Panc1 (cell line): ENCODE measurements at regions not wholly inside any gene's neighbourhood (a gene's known extent, or its start where the extent isn't known, plus 50 kb on each side); places are given as distances from the start of the nearest gene placed in this dataset.
"Not testable (repeated sequence)": the region's sequence is repeated elsewhere in the genome, so short reads cannot be mapped to it uniquely, and the experiment has no call there.

Experiments used
- ATAC-seq: fragments of 200-7000 bp; cut with Tn5 transposase; 2 replicates; pipeline ENCODE4 v1.9.1; 2020; ENCODE audit warnings: mild to moderate bottlenecking, moderate library complexity
- BruUV-seq: library from RNA; stranded (reverse); fragments of 400-500 nt; replicated peaks from 2 replicates; lab custom pipeline; 2021; lab: Mats Ljungman, UMichigan
- CTCF ChIA-PET: fragments of 300-600 bp; sonication (Branson Sonifier 250); formaldehyde crosslinking; loops from one replicate; lab custom pipeline; 2022; ENCODE audit warnings: antibody characterized with exemption; lab: Charles Lee
- POLR2A ChIA-PET: fragments of 300-600 bp; sonication (Branson Sonifier 250); formaldehyde crosslinking; loops from one replicate; lab custom pipeline; 2022; ENCODE audit warnings: antibody characterized with exemption; lab: Charles Lee
- DNase-seq: peaks from one replicate; pipeline ENCODE4 v3.0.0-alpha.2; 2010; ENCODE audit warnings: low read depth, low spot score
- H3K27ac ChIP-seq: 2 replicates; pipeline ENCODE4 v1.5.1; 2011; ENCODE audit warnings: mild to moderate bottlenecking, low read length, inconsistent platforms
- H3K27me3 ChIP-seq: fragments of 200-500 bp; sonication (Bioruptor generic); 2 replicates; pipeline ENCODE4 v1.6.0; 2014; ENCODE audit warnings: low read length, inconsistent platforms; ENCODE audit not compliant: control insufficient read depth, insufficient read depth
- H3K36me3 ChIP-seq: fragments of 200-500 bp; sonication (Bioruptor generic); 2 replicates; pipeline ENCODE4 v1.5.1; 2014; ENCODE audit warnings: inconsistent platforms, mild to moderate bottlenecking, low read length, moderate library complexity; ENCODE audit not compliant: control insufficient read depth, insufficient read depth
- H3K4me1 ChIP-seq: 2 replicates; pipeline ENCODE4 v1.5.1; 2011; ENCODE audit warnings: inconsistent platforms, mild to moderate bottlenecking, low read length, moderate library complexity; ENCODE audit not compliant: control insufficient read depth, insufficient read depth
- H3K4me3 ChIP-seq, 2 experiments: 2 replicates each; pipeline ENCODE4 v1.5.1; 2011 to 2012; ENCODE audit warnings: low read depth in 2 of 2, low read length in 2 of 2, mild to moderate bottlenecking in 2 of 2, inconsistent platforms in 1 of 2, moderate library complexity in 1 of 2
- H3K9me3 ChIP-seq: fragments of 200-500 bp; sonication (Bioruptor generic); 2 replicates; pipeline ENCODE4 v1.5.1; 2014; ENCODE audit warnings: low read depth, mild to moderate bottlenecking, inconsistent platforms, low read length, moderate library complexity; ENCODE audit not compliant: control insufficient read depth, insufficient read depth
- CTCF ChIP-seq: fragments of 450-650 bp; IDR thresholded peaks from 2 replicates; pipeline ENCODE4 v1.5.1; 2017; ENCODE audit warnings: mild to moderate bottlenecking
- POLR2AphosphoS5 ChIP-seq: IDR thresholded peaks from 2 replicates; pipeline ENCODE4 v1.6.1; 2012; ENCODE audit warnings: mild to moderate bottlenecking, low read depth, low read length, moderate library complexity
- REST ChIP-seq, 2 experiments: IDR thresholded peaks; 2 replicates each; pipeline ENCODE4 v1.6.1; 2011 to 2012; ENCODE audit warnings: low read depth in 2 of 2, control low read depth in 1 of 2, low read length in 1 of 2, mild to moderate bottlenecking in 1 of 2, moderate library complexity in 1 of 2; ENCODE audit not compliant: insufficient read depth in 1 of 2
- SIN3A ChIP-seq: IDR thresholded peaks from 2 replicates; pipeline ENCODE4 v1.6.1; 2012; ENCODE audit warnings: low read depth, mild to moderate bottlenecking, low read length, moderate library complexity, borderline replicate concordance; ENCODE audit not compliant: insufficient read depth
- TCF7L2 ChIP-seq: IDR thresholded peaks from 2 replicates; pipeline ENCODE4 v1.6.1; 2011; ENCODE audit warnings: mild to moderate bottlenecking, low read depth, low read length, inconsistent platforms
- in situ Hi-C: cut with HindIII; loops from 2 replicates; pipeline ENCODE4 v1.10.0; 2016; ENCODE audit warnings: low sequenced_read_pairs, low pct_unique_long_range_greater_than_20kb
- intact Hi-C: fragments of 100-400 bp; cut with micrococcal nuclease; formaldehyde crosslinking; loops from one replicate; pipeline ENCODE4 v1.10.0; 2022; ENCODE audit not compliant: unreplicated experiment

DNA sequence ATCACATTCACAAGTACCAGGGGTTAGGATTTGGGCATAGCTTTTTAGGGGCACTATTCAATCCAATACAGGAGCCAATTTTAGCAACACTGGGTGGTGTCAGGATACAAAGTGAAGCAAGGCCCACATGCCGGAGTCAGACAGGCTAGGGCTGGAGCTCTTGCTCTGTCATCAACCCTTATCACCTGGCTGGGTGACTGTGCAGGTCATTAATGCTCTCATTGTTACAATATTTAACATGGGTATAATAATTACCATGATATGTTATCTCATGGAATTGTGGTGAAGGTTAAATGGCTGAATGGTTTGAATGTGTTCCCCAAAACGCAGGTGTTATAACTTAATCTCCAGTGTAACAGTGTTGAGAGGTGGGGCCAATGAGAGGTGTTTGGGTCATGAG is 143.3 kb upstream of the THY1 start:
- H3K4me3 ChIP-seq: no peak overlapping the region
- no peak overlapping the region for H3K27ac ChIP-seq
- no peaks in the 10 kb centered on the region for H3K36me3 ChIP-seq
- no peaks in the 10 kb centered on the region for H3K9me3 ChIP-seq
- no peaks in the 10 kb centered on the region for H3K4me1 ChIP-seq
- CTCF ChIA-PET: no interaction called here
- no TSS peak for BruUV-seq
- ATAC-seq (no peak), DNase-seq (no peak)
- 0 out of 2 replicates have a peak, but pooled peaks cover 3% of the 10 kb centered on the region for H3K27me3 ChIP-seq
- POLR2A ChIA-PET: no interaction called here
- in situ Hi-C loops: no loop called here
- intact Hi-C loops: no loop called here
- TF ChIP-seq CTCF (no peak), SIN3A (no peak)

DNA sequence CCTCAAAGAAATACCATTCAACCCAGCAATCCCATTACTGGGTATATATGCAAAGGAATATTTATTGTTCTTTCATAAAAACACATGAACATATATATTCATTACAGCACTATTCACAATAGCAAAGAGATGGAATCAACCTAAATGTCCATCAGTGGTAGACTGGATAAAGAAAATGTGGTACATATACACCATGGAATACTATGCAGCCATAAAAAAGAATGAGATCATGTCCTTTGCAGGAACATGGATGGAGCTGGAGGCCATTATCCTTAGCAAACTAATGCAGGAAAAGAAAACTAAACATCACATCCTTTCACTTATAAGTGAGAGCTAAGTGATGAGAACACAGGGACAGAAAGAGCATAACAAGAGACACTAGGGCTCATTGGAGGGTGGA is 142.7 kb upstream of the THY1 start:
- CTCF ChIA-PET, BruUV-seq, ATAC-seq, in situ Hi-C loops, H3K27me3 ChIP-seq, intact Hi-C loops, H3K4me1 ChIP-seq, H3K4me3 ChIP-seq, H3K9me3 ChIP-seq, H3K36me3 ChIP-seq, H3K27ac ChIP-seq, DNase-seq: not testable (repeated sequence)
- POLR2A ChIA-PET: interaction anchor here (0.6 kb wide), 1 partner anchor 391 kb away, joined by 3 read pairs; no protein-coding TSS in a partner anchor

DNA sequence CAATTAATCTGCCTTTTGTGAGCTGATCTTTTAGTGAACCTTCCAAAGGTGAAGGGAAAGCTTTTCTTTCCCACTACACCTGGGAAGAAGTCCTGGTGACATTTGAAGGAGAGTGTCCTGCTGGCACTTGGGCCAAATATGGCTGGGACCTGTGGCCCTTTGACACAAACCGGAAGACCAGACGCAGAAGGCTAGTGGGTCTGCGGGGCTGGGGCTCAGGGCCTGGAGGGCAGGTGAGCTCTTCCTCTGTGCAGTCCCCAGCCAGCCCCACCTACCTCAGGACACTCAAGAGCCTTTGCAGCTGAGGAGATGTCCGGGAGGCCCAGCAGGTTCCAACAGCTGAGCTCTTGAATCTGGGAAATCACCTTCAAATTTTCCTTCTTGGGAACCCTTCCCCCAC is 138.0 kb upstream of the THY1 start:
- Histone ChIP-seq H3K27ac (no peak overlapping the region), H3K9me3 (no peaks in the 10 kb centered on the region), H3K4me1 (no peaks in the 10 kb centered on the region), H3K4me3 (no peak overlapping the region), H3K36me3 (no peaks in the 10 kb centered on the region), H3K27me3 (0 out of 2 replicates have a peak, but pooled peaks cover 3% of the 10 kb centered on the region)
- in situ Hi-C loops: no loop called here
- POLR2A ChIA-PET: no interaction called here
- ATAC-seq: no peak
- DNase-seq: no peak
- no TSS peak for BruUV-seq
- intact Hi-C loops: no loop called here
- TF ChIP-seq POLR2AphosphoS5 (no peak), TCF7L2 (no peak), CTCF (no peak), REST (IDR thresholded peaks at IDR 0.05; ENCODE audit: insufficient read depth in 1 of 2, low read depth in 2 of 2, low read length in 1 of 2) (no peak), SIN3A (no peak)
- CTCF ChIA-PET: no interaction called here
